LoVo (cell line): ENCODE measurements at regions not wholly inside any gene's neighbourhood (a gene's known extent, or its start where the extent isn't known, plus 50 kb on each side); places are given as distances from the start of the nearest gene placed in this dataset.

ENCODE experiments used
- DNase-seq: peaks from one replicate; pipeline ENCODE4 v3.0.0-alpha.2; 2016; ENCODE audit warnings: low spot score

DNA sequence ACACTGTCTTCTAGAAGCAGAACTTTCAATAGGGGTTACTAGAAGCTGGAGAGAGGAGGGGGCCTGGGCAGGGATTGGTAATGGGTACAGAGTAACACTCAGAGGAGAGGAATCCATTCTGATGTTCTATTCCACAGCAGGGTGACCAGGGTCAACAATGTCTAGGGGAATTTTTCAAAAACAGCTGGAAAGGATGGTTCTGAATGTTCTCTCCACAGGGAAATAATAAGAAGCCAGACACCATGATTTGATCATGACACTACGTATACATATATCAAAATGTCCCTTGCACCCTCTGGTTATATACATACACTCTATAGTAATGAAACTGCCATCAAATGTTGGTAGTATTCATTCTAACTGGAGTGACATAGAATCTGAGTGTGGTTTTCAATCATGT is 111.2 kb upstream of the TOP3B start:
- no peak for DNase-seq

DNA sequence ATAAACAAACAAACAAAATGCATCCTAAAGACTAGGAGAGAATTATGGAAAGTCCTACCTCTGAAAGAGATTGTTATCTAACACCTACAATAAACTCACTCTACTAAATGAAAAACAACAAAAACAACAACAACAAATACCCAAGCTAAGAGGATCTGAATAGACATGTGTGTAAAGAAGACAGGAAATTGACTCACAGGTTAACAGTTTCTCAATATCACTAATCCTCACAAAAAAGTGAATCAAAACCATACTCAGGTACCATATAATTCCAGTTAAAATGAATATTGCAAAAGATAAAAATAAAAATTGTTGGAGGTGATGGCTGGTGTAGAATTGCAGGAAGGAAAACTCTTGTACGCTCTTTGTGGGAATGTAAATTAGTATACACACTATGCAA is 110.4 kb upstream of the TOP3B start:
- no peak for DNase-seq

DNA sequence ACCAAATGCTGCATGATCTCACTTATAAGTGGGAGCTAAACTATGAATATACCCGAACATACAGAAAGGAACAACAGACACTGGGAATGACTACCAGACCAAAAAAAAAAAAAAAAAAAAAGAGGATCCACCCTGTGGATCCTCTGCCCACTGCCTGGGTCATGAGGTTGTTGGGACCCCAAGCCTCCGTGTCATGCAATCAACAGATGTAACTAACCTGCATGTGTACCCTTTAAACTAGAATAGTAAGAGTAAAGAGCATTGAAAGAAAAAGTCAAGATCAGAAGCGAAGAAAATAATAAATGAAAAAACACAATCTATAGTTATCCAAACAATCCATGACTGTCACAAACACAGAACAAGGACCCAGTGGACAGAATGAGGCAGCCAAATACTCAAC is 109.5 kb upstream of the TOP3B start:
- DNase-seq: no peak

DNA sequence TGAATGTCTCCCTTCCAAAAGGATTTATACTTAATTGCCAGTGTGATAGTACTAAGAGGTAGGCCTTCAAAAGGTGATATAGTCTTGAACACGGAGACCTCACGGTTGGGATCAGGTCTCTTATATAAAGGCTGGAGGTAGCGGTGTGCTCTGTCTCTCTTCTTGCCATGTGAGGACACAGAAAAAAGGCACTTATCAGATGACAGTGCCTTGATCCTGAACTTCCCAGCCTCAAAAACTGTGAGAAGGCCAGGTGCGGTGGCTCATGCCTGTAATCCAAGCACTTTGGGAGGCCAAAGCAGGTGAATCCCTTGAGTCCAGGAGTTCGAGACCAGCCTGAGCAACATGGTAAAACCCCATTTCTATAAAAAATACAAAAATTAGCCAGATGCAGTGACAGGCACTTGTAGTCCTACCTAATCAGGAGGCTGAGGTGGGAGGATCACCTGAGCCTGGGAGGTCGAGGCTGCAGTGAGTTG is 108.9 kb upstream of the TOP3B start:
- no peak for DNase-seq

DNA sequence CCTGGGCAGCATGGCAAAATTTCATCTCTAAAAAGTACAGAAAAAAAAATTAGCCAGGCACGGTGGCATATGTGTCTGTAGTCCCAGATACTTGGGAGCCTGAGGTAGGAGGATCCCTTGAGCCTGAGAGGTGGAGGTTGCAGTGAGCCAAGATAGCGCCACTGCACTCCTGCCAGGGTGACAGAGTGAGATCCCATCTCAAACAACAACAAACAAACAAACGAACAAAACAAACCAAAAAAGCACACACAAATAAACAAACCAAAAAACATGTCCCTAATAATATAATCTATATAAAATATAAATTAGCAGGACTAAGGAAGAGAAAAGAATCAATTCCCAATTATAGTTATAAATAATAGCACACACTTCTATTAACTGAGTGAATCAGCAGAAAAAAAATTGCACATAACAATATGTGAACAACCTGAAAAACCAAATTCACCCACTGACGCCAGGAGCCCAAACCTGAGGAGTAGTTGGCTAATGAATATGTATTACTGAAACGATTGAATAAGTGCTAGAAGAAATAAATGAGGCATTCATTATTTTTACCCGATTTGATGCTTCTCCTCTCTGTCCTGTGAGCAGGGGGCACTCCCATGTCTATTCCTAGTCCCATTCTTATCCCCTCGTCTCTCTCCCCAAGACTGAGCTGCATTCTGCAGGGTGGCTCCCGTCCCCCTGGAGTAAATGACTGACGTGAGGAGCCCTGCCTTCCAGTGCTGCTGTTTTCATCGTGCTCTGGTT is 108.2 kb upstream of the TOP3B start:
- DNase-seq: no peak

DNA sequence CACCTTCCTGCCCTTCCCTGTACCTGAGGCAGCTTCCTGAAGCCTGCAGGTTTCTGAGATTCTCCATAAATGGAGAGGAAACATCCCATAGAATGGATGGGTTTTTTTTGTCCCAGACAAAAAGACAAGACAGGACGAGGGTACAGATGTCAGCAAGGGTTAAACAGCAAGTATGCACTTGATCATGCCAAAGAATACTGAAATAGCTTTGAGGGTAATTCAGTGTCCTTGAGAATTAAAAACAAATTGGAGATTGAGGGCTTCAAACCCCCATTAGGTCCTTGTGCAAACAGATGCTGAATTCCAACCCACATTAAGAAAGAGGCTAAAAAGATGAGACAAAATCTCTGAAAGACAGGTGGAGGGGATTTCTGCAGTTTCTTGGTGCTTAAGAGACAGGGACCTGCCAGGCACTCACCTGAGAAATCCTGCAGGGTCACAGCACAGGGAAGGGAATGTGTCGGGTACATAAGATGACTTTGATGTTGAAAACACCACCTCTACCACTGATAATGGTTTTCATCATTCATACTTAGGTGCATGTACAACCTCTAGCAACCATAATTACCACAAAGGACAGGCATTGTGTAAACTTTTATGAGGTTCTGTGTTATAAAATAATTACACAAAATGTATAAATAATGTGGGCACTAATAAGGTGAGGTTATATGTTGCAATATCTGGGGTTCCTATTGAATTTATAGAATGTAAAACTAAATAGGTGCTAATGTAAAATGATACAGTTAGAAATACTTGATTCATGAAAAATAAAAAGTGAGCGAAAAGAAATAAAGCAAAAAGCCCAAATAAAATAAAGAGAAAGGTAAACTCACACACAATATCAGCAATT is 107.1 kb upstream of the TOP3B start:
- no peak for DNase-seq

DNA sequence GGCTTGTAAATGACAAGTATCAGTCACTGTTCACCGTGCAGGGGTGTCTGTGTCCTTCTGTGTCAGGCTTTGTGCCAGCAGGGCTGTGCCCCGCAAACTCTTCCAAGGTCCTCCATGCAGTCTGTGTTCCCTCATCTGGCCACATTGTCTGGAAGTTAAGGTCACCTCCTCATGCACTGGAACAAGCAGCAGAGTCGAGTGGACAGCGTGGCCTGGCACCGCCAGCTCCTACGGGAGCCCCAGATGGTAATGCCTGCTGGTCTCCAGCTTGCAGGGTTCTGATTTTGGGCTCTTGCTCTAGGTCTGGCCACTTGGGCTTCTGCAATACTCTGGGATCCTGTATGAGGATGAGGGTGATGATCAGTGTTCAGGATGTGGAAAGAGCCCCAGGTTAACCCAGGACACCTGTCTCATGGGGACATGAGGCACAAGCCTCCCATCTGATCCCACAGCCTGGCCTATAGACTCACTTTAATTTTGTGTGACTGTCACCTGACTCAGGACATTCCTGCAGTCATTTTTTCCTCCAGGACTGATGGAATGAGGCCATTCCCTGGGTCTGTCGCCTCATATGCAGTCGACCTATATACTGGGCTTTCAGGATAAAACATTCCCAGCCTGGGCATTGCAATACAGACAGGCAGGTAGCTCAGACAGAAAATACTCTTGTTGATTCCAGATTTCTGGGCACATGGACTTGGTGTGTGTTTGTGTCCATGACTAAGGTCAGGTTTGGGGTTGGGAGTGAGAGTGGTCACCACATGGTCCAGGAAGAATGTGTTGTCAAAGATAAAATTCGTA is 106.3 kb upstream of the TOP3B start:
- DNase-seq: no peak

DNA sequence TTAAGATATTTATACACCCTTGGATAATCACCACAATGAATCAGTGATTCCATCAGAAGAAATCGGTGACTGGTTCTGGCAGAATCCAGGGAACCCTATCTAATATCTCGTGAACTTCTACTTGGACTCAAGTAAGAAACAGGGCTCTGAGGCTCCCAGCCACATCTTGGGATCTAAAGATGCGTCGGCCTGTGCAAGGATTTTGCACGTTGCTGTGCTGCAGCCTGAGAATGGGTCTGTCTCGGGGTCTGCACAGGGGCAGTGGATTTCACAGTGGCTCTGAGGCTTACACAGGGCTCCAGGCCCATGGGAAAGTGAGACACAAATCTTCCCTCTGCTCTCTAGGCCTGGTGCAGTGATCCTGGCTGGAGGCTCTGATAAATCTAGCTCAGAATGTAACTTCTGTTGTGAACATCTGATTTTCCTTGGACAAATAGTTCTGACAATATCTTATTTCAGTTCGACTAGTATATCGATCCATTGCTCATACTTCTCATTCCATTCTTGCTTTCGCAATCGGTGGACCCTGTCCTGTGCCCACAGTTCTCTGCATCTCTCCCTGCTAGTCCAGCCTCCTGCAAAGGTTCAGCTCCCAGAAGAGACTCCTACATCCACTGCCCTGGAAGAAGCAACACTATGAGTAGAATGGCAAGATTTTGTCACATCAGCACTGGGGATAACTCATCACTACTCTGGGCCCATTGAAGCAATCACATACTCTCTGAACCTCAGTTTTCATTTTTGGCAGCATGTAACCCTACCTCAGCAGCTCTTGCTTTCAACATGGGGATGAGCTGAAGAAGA is 105.5 kb upstream of the TOP3B start:
- no peak for DNase-seq

DNA sequence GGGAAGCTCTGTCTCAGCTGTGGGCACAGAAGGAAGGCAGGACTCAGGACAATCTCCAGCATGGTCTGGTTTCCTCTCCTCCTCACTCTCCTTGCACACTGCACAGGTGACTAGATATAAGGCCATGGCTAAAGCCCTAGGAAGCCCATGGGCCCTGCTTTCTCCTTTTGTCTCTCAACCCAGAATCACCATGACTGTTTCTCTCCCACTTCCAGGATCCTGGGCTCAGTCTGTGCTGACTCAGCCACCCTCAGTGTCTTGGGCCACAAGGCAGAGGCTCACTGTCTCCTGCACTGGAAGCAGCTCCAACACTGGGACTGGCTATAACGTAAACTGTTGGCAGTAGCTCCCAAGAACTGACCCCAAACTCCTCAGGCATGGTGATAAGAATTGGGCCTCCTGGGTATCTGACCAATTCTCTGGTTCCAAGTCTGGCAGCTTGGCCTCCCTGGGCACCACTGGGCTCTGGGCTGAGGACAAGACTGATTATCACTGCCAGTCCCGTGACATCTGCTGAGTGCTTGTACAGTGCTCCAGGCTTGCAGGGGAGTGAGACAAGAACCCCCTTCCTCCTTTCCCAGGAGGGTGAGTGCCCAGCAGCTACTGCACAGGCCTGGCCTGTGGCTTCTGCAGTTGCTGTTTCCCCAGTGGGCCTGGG is 104.0 kb upstream of the TOP3B start:
- DNase-seq: no peak

DNA sequence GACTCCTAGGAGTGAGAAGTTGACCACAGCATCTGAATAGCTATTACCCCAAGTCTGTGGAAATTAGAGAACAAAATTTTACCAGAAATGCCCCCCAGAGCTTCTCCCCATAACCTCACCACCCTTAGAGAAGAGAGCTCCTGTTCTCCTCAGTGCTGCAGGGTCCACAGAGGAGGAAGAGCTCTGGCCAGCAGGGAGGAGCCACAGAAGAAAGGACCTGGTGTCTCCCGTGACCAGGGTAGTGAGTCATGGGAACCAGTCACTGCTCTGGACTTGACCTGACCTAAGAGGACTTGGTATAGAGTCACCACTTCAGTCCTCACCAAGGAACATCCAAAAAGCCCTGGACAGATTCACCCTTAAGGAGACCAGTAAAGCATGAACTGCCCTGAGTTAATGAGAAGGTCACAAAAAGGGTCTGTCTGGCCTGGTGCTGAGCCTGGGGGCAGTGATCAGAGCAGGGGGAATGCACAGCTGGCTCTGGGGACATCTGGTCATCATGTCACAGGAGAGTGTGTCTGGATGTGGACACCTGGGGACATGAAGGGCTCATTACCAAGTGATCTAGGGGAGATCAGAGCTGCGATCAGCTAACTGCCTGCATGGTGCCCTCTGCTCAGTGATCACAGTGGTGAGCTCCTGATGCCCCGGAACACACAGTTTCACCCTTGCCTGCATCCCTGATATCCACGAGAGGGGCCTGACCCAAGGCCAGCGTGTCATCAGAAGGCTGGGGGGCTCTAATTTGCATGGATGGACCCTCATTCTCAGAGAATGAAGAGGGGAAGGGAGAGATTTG is 103.3 kb upstream of the TOP3B start:
- DNase-seq: peak; percentile 22

DNA sequence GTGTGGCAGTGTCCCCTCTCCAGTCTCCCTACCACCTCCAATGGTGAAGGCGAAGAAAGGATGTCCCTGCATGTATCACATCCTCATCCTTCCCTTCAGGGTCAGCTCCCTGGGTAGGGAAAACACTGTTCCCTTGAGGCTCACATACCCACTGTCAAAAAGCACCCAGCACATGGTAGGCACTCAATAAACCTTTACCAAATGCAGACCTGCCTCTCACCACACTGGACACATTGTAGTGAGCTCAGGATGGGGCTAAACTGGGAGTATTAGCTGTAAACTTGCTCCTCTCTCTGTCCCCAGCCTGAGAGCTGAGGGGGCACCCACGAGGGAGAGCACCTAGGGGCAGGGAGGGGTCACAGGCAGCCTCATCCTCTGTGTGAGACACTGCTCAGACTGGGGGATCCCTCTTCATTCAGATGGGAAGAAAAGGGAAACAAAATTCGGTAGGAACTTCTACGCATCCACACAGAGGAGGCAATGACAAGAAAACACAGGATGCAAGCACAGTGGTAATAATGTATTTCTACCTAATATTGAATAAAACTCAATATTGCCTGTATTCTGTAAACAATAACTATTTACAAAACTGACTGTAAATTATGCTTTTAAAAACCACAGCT is 101.6 kb upstream of the TOP3B start:
- no peak for DNase-seq

DNA sequence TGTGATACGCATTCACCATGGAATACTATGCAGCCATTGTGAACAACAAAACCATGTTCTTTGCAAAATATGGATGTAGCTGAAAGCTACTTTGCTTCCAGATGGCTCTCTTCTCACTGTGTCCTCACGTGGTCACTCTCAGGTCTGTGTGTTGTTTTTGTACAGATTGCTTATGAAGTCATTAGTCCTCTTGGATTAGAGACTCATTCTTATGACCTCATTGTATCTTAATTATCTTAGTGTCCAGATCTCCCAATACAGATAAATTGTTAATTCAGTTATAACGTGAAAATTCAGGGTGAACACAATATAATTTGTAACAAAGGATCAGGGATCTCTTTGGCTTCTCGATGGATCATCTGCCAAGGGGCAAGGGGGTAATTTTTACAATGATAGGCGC is 100.4 kb upstream of the TOP3B start:
- no peak for DNase-seq

DNA sequence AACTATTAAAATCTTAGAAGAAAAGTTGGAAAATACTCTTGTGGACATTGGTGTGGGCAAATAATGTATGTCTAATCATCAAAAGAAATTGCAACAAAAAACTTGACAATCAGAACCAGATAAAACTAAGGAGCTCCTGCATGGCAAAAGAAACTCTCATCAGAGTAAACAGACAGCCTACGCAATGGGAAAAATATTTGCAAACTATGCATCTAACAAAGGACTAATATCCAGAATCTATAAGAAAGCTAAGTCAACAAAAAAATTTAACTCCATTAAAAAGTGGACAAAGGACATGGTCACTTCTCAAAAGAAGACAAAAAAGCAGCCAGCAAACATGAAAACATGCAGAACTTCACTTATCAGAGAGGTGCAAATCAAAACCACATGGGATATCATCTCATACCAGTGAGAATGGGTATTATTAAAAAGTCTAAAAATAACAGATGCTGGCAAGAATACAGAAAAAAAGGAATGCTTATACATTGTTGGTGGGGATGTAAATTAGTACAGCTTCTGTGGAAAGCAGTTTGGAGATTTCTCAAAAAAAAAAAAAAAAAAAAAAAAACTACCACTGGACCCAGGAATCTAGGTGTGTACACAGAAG is 99.7 kb upstream of the TOP3B start:
- no peak for DNase-seq

DNA sequence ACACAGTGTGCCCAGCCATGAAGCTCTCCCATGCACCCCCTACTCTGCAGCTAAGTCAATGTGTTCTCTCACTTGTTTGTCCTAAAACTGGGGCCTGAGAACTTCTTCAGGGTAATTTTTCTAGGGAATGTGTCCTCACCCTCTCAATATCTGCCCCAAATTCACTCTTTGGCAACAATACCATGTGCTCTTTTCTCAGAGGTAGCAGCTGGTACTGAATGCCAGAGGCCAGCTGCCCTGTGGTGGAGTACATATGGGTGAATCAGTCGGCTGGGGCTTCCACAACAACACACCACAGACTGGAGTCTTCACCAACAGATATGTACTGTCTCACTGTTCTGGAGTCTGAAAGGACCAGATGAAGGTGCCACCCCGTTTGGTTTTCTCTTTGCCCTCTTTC is 97.7 kb upstream of the TOP3B start:
- DNase-seq: no peak

DNA sequence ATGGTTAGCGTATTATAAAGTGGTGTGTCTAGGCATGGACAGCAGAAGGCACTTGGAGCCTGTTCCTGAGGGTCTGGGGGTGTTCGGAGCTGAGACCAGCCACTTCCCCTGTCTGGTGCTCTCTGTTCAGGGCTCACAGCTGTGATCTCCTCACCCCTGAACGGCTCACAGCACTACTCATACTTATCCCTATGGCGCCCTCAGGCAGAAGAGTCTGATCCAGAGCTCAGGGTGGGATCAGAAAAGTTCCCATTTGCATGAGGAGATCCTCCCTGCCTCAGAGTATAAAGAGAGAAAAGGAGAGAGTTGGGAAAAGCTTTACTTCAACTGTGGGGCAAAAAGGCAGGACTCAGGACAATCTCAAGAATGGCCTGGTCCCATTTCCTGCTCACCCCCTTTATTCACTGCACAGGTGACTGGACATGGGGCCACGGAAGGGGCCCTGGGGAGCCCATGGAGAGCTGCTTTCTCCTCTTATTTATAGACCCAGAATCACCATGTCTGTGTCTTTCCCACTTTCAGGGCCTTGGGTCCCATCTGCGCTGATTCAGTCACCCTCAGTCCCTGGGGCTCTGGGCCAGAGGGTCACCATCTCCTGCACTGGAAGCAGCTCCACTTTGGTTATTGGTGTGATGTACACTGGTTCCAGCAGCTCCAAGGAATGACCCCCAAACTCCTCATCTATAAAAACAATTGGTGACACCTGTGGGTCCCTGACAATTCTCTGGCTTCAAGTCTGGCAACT is 97.0 kb upstream of the TOP3B start:
- DNase-seq: no peak

DNA sequence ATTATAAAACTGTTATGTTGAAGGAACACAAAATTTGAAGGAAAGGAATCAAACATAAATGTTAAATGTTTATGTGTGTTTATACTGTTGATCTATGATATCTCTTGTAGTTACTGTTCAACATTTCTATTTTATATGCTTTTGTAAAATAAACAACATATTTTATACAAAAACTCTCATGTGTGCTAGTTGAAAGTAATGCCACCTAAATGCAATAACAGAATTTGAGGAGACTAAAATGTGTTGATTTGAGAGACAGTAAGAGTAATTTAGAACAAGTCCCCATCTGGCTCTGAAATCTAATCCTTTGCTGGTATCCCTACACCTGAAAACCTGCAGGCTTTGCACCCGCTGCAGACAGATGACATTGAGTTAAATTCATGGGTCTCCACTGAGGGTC is 95.7 kb upstream of the TOP3B start:
- DNase-seq: no peak

DNA sequence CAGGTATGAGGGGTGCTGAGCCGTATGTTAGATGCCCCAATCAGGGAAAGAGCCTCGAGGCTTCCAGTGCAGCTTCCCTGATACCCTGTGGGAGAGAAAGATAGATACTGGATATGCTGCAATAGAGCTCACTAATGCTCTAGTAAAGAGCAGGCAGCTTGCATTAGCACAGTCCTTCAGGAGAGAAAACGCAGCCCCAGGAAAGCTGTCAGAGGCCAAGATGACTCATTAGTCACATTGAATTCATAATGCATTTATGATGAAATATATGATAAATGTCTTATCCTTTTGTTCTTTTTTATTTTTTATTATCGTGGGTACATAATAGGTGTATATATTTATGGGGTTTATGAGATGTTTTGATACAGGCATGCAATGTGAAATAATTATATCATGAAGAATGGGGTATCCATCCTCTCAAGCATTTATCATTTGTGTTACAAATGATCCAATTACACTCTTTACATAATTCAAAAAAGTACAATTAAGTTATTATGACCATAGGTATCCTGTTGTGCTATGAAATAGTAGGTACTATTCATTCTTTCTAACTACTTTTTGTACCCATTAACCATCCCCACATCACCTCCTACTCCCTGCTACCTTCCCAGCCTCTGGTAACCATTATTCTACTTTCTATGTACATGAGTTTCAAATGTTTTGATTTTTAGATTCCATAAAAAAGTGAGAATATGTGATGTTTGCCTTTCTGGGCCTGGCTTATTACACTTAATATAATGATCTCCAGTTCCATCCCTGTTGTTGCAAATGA is 94.5 kb upstream of the TOP3B start:
- no peak for DNase-seq

DNA sequence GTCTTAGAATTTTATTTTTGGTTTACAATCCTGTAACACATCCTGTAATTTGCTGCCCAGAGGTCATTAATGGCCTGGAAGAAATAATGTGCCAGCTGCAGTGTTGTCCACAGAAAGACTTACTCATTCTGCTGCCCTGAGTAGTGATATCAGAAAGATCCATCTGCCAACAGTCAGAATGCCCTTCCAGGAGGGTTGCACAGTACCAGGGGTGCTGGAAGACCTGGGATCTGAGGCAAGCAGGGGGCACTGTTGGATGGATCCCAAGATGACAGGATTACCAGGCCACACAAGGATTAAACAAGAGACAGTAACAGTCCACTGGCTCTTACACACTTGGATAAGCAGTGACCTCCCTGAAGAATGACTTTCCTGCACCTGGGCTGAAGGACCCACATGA is 93.8 kb upstream of the TOP3B start:
- no peak for DNase-seq
